ENCODE measurements at regions not wholly inside any gene's neighbourhood (a gene's known extent, or its start where the extent isn't known, plus 50 kb on each side); places are given as distances from the start of the nearest gene placed in this dataset.
A peak's percentile ranks its signal among the peaks of the same experiment; 100 is the strongest.

DNA sequence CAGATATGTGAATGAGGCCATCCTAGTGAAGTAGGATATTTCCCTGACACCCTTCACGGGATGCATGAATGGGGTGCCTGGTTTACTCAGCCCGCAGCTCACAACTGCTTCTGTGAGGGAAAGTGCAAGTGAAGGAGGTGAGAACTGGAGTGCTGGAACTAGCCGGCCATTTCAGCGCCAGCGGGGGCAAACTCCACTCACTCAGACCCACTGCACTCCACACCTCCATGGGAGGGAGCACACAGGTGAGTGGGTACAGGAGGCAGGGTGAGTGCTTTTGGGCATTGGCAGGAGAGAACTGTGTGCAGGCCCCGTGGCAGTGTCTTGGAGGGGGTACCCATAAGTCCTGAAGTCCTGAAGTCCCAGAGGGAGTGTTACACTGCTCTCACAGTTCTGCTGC is 1008.4 kb downstream of the SLC6A15 start:
- no peak for DNase-seq (ENCODE audit: low read depth in 1 of 2, low spot score in 1 of 2)
- H3K27ac ChIP-seq: no peak overlapping the region
- no peak overlapping the region for H3K4me3 ChIP-seq
- no peak for ATAC-seq
- no peaks in the 10 kb centered on the region for H3K9me3 ChIP-seq
- ChIA-PET POLR2A (no interaction called here), CTCF (no interaction called here)
- H3K4me2 ChIP-seq: no peak overlapping the region
- TF ChIP-seq SMC3 (IDR thresholded peaks at IDR 0.05) (no peak), ESRRA (IDR thresholded peaks at IDR 0.05; ENCODE audit: borderline replicate concordance, low read length) (no peak), ZFP36 (IDR thresholded peaks at IDR 0.05; ENCODE audit: borderline replicate concordance, partially characterized antibody) (no peak), POLR2A (IDR thresholded peaks at IDR 0.05; ENCODE audit: low read length) (no peak), FOSB (CRISPR knock-in tag; IDR thresholded peaks at IDR 0.05) (no peak), NFE2L2 (conservative IDR thresholded peaks at IDR 0.05; ENCODE audit: low read length) (no peak), CHD2 (IDR thresholded peaks at IDR 0.05; ENCODE audit: low read length, partially characterized antibody) (no peak), JUN (IDR thresholded peaks at IDR 0.05) (no peak), MAFK (IDR thresholded peaks at IDR 0.05; ENCODE audit: partially characterized antibody) (no peak), MYC (IDR thresholded peaks at IDR 0.05; ENCODE audit: borderline replicate concordance, low read length) (no peak)
- TF ChIP-seq, protein P1, sequence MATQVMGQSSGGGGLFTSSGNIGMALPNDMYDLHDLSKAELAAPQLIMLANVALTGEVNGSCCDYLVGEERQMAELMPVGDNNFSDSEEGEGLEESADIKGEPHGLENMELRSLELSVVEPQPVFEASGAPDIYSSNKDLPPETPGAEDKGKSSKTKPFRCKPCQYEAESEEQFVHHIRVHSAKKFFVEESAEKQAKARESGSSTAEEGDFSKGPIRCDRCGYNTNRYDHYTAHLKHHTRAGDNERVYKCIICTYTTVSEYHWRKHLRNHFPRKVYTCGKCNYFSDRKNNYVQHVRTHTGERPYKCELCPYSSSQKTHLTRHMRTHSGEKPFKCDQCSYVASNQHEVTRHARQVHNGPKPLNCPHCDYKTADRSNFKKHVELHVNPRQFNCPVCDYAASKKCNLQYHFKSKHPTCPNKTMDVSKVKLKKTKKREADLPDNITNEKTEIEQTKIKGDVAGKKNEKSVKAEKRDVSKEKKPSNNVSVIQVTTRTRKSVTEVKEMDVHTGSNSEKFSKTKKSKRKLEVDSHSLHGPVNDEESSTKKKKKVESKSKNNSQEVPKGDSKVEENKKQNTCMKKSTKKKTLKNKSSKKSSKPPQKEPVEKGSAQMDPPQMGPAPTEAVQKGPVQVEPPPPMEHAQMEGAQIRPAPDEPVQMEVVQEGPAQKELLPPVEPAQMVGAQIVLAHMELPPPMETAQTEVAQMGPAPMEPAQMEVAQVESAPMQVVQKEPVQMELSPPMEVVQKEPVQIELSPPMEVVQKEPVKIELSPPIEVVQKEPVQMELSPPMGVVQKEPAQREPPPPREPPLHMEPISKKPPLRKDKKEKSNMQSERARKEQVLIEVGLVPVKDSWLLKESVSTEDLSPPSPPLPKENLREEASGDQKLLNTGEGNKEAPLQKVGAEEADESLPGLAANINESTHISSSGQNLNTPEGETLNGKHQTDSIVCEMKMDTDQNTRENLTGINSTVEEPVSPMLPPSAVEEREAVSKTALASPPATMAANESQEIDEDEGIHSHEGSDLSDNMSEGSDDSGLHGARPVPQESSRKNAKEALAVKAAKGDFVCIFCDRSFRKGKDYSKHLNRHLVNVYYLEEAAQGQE (IDR thresholded peaks at IDR 0.05): no peak
- TF ChIP-seq, protein P2, sequence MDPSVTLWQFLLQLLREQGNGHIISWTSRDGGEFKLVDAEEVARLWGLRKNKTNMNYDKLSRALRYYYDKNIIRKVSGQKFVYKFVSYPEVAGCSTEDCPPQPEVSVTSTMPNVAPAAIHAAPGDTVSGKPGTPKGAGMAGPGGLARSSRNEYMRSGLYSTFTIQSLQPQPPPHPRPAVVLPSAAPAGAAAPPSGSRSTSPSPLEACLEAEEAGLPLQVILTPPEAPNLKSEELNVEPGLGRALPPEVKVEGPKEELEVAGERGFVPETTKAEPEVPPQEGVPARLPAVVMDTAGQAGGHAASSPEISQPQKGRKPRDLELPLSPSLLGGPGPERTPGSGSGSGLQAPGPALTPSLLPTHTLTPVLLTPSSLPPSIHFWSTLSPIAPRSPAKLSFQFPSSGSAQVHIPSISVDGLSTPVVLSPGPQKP (IDR thresholded peaks at IDR 0.05; ENCODE audit: low read depth, low read length): no peak
- TF ChIP-seq, protein P3, sequence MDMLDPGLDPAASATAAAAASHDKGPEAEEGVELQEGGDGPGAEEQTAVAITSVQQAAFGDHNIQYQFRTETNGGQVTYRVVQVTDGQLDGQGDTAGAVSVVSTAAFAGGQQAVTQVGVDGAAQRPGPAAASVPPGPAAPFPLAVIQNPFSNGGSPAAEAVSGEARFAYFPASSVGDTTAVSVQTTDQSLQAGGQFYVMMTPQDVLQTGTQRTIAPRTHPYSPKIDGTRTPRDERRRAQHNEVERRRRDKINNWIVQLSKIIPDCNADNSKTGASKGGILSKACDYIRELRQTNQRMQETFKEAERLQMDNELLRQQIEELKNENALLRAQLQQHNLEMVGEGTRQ (IDR thresholded peaks at IDR 0.05): no peak
- TF ChIP-seq, protein P4, sequence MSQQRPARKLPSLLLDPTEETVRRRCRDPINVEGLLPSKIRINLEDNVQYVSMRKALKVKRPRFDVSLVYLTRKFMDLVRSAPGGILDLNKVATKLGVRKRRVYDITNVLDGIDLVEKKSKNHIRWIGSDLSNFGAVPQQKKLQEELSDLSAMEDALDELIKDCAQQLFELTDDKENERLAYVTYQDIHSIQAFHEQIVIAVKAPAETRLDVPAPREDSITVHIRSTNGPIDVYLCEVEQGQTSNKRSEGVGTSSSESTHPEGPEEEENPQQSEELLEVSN (IDR thresholded peaks at IDR 0.05; ENCODE audit: borderline replicate concordance, low read depth): no peak
- H3K4me1 ChIP-seq: no peaks in the 10 kb centered on the region
- no peak for FAIRE-seq
- 57% methylated on average over 6 of the region's 6 CpGs for WGBS (ENCODE audit: missing lambda C conversion rate)

DNA sequence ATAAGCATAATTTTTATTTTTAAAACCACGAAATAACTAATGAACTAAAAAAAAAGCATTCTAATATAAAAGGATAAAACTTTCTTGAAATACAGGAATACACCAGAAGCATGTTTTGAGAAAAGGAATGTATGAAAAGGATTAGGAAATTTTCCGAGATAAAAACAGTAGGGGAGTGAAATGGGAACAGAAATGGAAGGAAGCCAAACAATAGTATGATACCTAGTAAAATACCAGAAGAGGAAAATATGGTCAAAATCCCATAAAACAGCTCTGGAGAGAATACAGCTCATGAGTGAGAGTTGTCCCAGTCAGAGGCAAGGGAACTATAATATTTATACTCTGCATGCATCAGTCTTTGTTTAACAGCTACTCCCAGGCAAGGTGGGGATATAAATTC is 1016.2 kb downstream of the SLC6A15 start:
- Histone ChIP-seq H3K27ac (no peak overlapping the region), H3K9me3 (no peaks in the 10 kb centered on the region), H3K4me2 (no peak overlapping the region), H3K4me3 (no peak overlapping the region), H3K4me1 (no peaks in the 10 kb centered on the region)
- WGBS (ENCODE audit: missing lambda C conversion rate): 12% methylated on average over 2 of the region's 2 CpGs
- DNase-seq (ENCODE audit: low read depth in 1 of 2, low spot score in 1 of 2): no peak
- FAIRE-seq: no peak
- no peak for ATAC-seq
- ChIA-PET CTCF (no interaction called here), POLR2A (no interaction called here)
- no peak for TF ChIP-seq NR3C1 (IDR thresholded peaks at IDR 0.05)

DNA sequence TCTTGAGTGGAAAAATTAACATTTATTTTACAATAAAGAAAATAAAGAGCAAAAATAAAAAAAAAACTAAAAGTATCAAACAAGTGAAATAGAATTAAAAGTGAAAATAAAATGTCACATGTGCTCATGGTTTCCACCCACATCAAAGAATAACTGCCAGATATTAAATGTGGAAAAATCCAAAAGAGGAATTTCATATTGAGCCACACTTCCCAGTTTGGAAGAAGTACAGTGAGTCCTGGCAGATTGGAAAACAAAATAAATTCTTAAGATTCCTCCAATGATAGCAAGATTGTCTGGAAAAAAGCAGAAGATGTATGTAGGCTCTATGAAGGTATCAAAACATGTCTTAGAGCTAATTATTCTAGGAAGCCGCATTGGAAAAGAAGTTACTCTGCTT is 1019.5 kb downstream of the SLC6A15 start:
- peaks cover 4% of the 10 kb centered on the region; the same call in 1 of the 3 replicates for H3K9me3 ChIP-seq
- TF ChIP-seq CEBPB (IDR thresholded peaks at IDR 0.05): 0 out of 4 replicates have a peak, but pooled peaks of 1 of the 2 experiments have one; percentile 18
- TF ChIP-seq, protein P5, sequence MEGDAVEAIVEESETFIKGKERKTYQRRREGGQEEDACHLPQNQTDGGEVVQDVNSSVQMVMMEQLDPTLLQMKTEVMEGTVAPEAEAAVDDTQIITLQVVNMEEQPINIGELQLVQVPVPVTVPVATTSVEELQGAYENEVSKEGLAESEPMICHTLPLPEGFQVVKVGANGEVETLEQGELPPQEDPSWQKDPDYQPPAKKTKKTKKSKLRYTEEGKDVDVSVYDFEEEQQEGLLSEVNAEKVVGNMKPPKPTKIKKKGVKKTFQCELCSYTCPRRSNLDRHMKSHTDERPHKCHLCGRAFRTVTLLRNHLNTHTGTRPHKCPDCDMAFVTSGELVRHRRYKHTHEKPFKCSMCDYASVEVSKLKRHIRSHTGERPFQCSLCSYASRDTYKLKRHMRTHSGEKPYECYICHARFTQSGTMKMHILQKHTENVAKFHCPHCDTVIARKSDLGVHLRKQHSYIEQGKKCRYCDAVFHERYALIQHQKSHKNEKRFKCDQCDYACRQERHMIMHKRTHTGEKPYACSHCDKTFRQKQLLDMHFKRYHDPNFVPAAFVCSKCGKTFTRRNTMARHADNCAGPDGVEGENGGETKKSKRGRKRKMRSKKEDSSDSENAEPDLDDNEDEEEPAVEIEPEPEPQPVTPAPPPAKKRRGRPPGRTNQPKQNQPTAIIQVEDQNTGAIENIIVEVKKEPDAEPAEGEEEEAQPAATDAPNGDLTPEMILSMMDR (IDR thresholded peaks at IDR 0.05): no peak
- ChIA-PET CTCF (interaction anchor here (0.7 kb wide), 1 partner anchor 214 kb away, joined by 3 read pairs; no protein-coding TSS in a partner anchor), POLR2A (no interaction called here)
- FAIRE-seq (no peak), ATAC-seq (no peak), DNase-seq (ENCODE audit: low read depth in 1 of 2, low spot score in 1 of 2) (no peak)
- no peak overlapping the region for H3K4me3 ChIP-seq
- H3K27ac ChIP-seq: no peak overlapping the region
- no peak overlapping the region for H3K4me2 ChIP-seq
- WGBS (ENCODE audit: missing lambda C conversion rate): 0% methylated on average over 1 of the region's 1 CpG
- H3K4me1 ChIP-seq: no peaks in the 10 kb centered on the region

All from A549 (cell line).